Heart left ventricle (tissue), 16 donors: ENCODE measurements at regions not wholly inside any gene's neighbourhood (a gene's known extent, or its start where the extent isn't known, plus 50 kb on each side); places are given as distances from the start of the nearest gene placed in this dataset.

Experiments
- ATAC-seq, 4 donors: fragments of 200-7000 bp; cut with Tn5 transposase; one replicate each; pipeline ENCODE4 v1.9.1; 2020 to 2022; ENCODE audit warnings: moderate library complexity in 4 of 4, mild to moderate bottlenecking in 3 of 4, moderate number of reproducible peaks in 1 of 4
- DNase-seq, 5 donors: peaks; one replicate each; pipeline ENCODE4 v3.0.0-alpha.2; 2020
- H3K27ac ChIP-seq, 12 donors: fragments of 200-600 bp; sonication (generic) in 4 of 12; one replicate each; pipeline versions ENCODE4 v1.5.0 to v1.8.0; 2016 to 2022; ENCODE audit warnings: mild to moderate bottlenecking in 2 of 12
- H3K27me3 ChIP-seq, 9 donors: fragments of 200-600 bp; sonication (generic) in 2 of 9; one replicate each; pipeline versions ENCODE4 v1.5.1 to v1.8.0; 2016 to 2022; ENCODE audit warnings: mild to moderate bottlenecking in 3 of 9
- H3K36me3 ChIP-seq, 9 donors: fragments of 200-600 bp; sonication (generic) in 2 of 9; one replicate each; pipeline versions ENCODE4 v1.5.0 to v1.8.0; 2018 to 2022; ENCODE audit warnings: mild to moderate bottlenecking in 2 of 9
- H3K4me1 ChIP-seq, 12 donors: fragments of 200-600 bp; sonication (generic) in 4 of 12; one replicate each; pipeline versions ENCODE4 v1.5.0 to v1.8.0; 2016 to 2022; ENCODE audit warnings: mild to moderate bottlenecking in 3 of 12
- H3K4me3 ChIP-seq, 12 donors: fragments of 200-600 bp; sonication (generic) in 4 of 12; one replicate each; pipeline versions ENCODE4 v1.5.0 to v1.8.0; 2017 to 2022; ENCODE audit warnings: mild to moderate bottlenecking in 9 of 12, moderate library complexity in 4 of 12
- H3K9me3 ChIP-seq, 12 donors: fragments of 200-600 bp; sonication (generic) in 4 of 12; one replicate each; pipeline versions ENCODE4 v1.5.0 to v1.8.0; 2016 to 2022; ENCODE audit warnings: mild to moderate bottlenecking in 1 of 12
- POLR2A ChIP-seq, 2 donors: fragments of 450-650 bp; IDR thresholded peaks; one replicate each; pipeline ENCODE4 v1.6.1; 2017; ENCODE audit warnings: antibody characterized with exemption in 2 of 2, mild to moderate bottlenecking in 2 of 2, moderate library complexity in 2 of 2
- WGBS, 4 donors: extraction: QIAGEN DNeasy Blood & Tissue Kit in 2 of 4; methylation state at CpG; one replicate each; pipeline versions ENCODE4 v1.1.5 to v1.1.7; 2013 to 2018; 5-methylcytosine and 5-hydroxymethylcytosine counted together
- intact Hi-C, 10 donors: fragments of 100-400 bp; cut with DNase I; formaldehyde crosslinking; loops; one replicate each; pipeline versions ENCODE4 v1.11.1 to v1.14.2; 2022
- TF ChIP-seq, protein P1 (sequence below), 12 donors: fragments of 200-600 bp; sonication (generic) in 4 of 12; IDR thresholded peaks; one replicate each; pipeline versions ENCODE4 v1.5.0 to v1.8.0; 2018 to 2022; ENCODE audit warnings: antibody characterized with exemption in 12 of 12, mild to moderate bottlenecking in 5 of 12
- donor health status: ischemic (EF 13 %, LVEDD 7.1; RV severe dilation, severe dysfunction).
- donor health status: healthy with polysubstance abuse.
- donor health status: DM: no; HTN: yes; CAD: no.
- donor health status: DM: no; HTN: no; CAD: no.
- donor health status: ischemic (EF 25% LVEDD 6.9; RV normal size, moderate dysfunction).
- donor health status: ischemic (EF 25% LVEDD 5.7; RV mildly dilated, moderate dysfunction).
- donor health status: healthy.
- donor health status: DM: yes; HTN: yes; CAD: no.
- donor health status: ischemic (EF 35%, LVEDD 5.7; RV mildly dilated, moderate dysfunction).
- donor health status: nonischemic (EF 11% LVEDD 7.7; RV severe dilation, severe dysfunction).
- donor health status: DM: yes; HTN: yes; CAD: no.
- donor health status: PGD.
- donor health status: ischemic (EF 29% LVEDD 5.4; RV normal size, mild dysfunction).
- donor health status: nonischemic (EF 23%, LVEDD 6.1; RV moderate dilation, normal function).

DNA sequence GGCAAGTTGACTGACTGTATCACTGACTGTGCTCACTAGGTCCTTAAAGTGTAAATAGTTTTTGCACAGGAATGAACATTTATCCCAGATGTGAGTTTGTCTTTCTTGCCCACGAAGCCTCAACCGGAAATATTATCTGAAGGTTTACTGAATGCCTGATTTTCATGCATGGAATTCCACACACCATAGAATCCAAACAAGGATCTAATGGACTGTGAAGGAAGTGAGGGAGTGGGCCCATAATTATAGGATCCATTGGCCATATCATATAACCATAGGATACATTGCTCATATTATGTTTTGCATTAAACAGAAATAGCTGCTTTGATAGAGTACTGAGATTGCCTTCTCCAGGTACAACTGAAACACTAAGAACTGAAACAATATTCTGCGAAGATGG, 1057.2 kb upstream of the EDIL3 start:
- H3K27me3 ChIP-seq: no peaks in the 10 kb centered on the region
- no peaks in the 10 kb centered on the region for H3K9me3 ChIP-seq
- no peaks in the 10 kb centered on the region for H3K36me3 ChIP-seq
- H3K4me1 ChIP-seq: no peaks in the 10 kb centered on the region
- TF ChIP-seq, protein P1, sequence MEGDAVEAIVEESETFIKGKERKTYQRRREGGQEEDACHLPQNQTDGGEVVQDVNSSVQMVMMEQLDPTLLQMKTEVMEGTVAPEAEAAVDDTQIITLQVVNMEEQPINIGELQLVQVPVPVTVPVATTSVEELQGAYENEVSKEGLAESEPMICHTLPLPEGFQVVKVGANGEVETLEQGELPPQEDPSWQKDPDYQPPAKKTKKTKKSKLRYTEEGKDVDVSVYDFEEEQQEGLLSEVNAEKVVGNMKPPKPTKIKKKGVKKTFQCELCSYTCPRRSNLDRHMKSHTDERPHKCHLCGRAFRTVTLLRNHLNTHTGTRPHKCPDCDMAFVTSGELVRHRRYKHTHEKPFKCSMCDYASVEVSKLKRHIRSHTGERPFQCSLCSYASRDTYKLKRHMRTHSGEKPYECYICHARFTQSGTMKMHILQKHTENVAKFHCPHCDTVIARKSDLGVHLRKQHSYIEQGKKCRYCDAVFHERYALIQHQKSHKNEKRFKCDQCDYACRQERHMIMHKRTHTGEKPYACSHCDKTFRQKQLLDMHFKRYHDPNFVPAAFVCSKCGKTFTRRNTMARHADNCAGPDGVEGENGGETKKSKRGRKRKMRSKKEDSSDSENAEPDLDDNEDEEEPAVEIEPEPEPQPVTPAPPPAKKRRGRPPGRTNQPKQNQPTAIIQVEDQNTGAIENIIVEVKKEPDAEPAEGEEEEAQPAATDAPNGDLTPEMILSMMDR (IDR thresholded peaks at IDR 0.05): no peak
- no peak for TF ChIP-seq POLR2A (IDR thresholded peaks at IDR 0.05)
- no peak for DNase-seq
- WGBS, 4 donors: 80 to 89% (median 82%) methylated on average over 3 of the region's 3 CpGs
- no peak overlapping the region for H3K4me3 ChIP-seq
- ATAC-seq: no peak
- H3K27ac ChIP-seq: no peak overlapping the region
- intact Hi-C loops: no loop called here

DNA sequence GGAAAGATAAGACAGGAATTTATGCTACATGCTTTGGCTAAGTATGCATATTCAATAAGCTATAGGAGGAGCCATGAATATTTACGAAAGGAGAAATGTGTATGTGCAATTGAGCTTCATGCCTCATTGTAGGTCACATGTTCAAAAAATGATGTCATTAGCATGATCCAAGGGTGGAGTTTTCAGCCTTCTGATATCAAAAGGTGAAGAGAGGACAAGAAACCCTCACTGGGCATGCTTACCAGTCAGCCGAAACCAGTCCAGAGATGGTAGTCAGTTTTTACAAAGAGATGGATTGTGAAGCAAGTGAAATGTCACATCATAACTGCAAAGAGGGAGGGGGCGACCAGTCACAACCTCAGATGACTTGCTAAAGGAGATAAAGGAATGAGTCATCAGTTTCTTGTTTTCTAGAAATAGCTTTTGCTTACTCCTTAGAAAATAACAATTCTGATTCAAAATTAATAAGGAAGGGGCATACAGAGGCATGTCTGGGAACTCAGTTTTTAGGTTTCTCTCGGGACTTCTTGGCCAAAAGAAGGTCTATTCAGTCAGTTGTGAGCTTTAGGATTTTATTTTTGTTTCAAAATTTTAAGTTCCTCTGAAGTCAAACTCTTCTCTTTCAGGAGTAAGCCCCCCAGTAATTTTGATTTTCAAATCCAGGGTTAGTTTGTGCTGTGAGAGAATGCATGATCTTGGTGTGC, 1067.8 kb upstream of the EDIL3 start:
- TF ChIP-seq POLR2A (IDR thresholded peaks at IDR 0.05): no peak
- TF ChIP-seq, protein P1 (IDR thresholded peaks at IDR 0.05): no peak
- Histone ChIP-seq H3K9me3 (peaks cover 0 to 5% (median 0%) of the 10 kb centered on the region in 12 donors), H3K4me1 (no peaks in the 10 kb centered on the region), H3K27ac (no peak overlapping the region), H3K4me3 (no peak overlapping the region), H3K27me3 (no peaks in the 10 kb centered on the region), H3K36me3 (no peaks in the 10 kb centered on the region)
- ATAC-seq (no peak), DNase-seq (no peak)
- intact Hi-C loops: no loop called here
- WGBS, 4 donors: 77 to 82% (median 79%) methylated on average over 4 of the region's 4 CpGs

DNA sequence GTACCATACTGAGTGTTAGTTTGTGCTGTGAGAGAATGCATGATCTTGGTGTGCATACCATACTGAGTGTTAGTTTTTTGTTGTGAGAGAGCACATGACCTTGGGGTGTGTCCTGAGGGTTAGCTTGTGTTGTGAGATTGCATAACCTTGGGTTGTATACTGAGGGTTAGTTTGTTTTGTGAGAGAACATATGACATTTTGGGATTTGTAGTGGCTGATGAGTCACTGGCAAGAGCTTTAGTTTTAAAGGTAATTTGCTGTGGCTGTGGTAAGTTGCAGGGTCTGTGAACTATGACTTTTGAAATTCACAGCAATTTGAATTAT, 1068.3 kb upstream of the EDIL3 start:
- Histone ChIP-seq H3K4me1 (no peaks in the 10 kb centered on the region), H3K27ac (no peak overlapping the region), H3K9me3 (peaks cover 0 to 5% (median 0%) of the 10 kb centered on the region in 12 donors), H3K36me3 (no peaks in the 10 kb centered on the region), H3K27me3 (no peaks in the 10 kb centered on the region), H3K4me3 (no peak overlapping the region)
- no peak for ATAC-seq
- intact Hi-C loops: no loop called here
- DNase-seq: no peak
- no peak for TF ChIP-seq POLR2A (IDR thresholded peaks at IDR 0.05)
- TF ChIP-seq, protein P1 (IDR thresholded peaks at IDR 0.05): no peak

DNA sequence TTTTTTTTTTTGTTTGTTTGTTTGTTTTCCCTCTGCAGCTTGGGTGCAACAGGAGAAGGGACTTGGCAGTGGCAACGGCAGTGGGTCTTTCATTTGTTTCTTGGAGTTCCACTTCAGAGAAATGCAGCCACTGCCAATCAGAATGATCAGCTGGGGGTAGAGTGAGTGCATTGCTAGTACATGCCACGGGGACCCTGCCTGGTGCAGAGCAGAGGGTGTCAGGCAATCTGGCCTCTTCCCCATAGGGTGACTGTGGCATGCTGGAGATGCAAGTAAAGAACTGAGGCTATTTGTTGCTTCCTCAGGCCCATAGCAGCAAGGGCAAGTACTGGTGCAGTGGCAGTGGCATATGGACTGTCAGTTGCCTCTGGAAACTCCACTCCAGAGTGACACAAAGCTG, 1073.6 kb upstream of the EDIL3 start:
- 75 to 84% (median 78%) methylated on average over 2 of the region's 2 CpGs for WGBS, 4 donors
- no peak for TF ChIP-seq POLR2A (IDR thresholded peaks at IDR 0.05)
- TF ChIP-seq, protein P1 (IDR thresholded peaks at IDR 0.05): no peak
- intact Hi-C loops: no loop called here
- Histone ChIP-seq H3K27me3 (no peaks in the 10 kb centered on the region), H3K36me3 (no peaks in the 10 kb centered on the region), H3K9me3 (no peaks in the 10 kb centered on the region), H3K4me1 (no peaks in the 10 kb centered on the region), H3K27ac (no peak overlapping the region), H3K4me3 (no peak overlapping the region)
- DNase-seq (no peak), ATAC-seq (no peak)
